CD4-positive, alpha-beta T cell treated with Interleukin-10 for 1 hour (primary cell): ENCODE measurements at regions not wholly inside any gene's neighbourhood (a gene's known extent, or its start where the extent isn't known, plus 50 kb on each side); places are given as distances from the start of the nearest gene placed in this dataset.

ENCODE experiments used
- DNase-seq: peaks from one replicate; pipeline ENCODE4 v3.0.0-alpha.2; 2020

DNA sequence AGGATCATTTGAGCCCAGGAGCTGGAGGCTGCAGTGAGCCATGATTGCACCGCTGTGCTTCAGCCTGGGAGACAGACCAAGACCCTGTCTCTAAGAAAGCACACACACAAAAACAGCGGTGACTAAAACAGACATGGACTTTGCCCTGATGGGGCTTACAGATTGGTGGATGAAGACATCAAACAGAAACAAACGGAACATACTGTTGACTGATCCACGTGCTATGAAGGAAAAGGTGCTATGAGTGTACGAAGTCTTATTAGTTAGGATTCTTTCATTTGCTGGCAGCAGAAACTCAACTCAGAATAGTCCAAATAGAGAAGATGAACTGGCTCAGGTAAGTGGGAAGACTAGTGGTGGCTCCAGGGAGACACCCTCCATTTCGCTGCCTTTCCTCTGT, 309.8 kb upstream of the N4BP1 start:
- no peak for DNase-seq

DNA sequence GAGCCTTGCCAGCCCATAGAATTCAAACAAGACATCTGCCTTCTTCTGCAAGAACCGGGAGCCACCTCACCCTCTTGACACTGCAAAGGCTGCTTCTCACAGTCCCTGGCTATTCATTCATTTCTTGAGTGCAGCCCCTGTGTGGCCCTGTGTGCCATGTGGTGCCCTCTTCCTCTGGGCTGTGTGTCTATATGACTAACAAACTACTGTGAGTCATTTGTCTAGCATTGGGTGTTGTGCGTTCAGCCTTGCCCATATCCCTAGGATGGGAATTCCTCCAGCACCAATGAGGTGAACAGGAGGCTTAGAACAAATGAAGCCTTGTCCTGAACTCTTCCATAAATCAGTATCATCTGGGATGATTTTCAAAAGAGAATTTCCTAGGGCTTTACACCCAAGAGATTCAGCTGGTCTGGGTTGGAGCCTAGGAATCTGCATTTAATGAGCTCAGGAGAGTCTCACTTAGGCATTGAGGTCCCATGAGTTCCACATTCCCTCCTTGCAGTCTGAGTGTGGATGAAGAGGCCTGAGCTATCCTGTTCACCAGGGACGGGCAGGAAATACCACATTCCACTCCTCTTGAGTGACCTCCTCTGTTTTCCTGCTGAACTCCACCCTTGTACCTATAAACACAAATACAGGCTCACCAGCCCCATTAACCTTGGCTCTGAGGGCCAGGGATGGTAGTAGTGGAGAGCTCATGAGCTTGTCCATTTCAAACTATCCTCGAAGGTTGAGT, 308.7 kb upstream of the N4BP1 start:
- no peak for DNase-seq

DNA sequence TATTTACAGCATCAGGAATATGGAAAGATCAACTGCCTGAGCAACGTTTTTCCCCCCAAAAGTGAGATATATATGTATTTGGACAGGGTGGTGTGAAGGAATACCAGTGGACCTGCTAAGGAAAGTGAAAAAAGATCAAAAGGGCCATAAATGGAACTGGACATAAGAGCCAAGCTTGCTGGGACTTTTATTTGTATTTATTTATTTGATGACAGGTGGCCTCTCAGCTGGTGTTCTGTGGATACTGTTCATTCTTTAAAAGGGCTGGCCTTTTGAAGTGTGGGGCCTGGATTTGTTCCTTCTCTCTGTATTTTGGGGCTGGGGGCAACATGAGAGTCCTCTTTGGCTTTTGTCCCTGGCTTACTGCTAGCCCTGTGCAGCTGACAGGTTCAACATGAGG, 306.6 kb upstream of the N4BP1 start:
- no peak for DNase-seq

DNA sequence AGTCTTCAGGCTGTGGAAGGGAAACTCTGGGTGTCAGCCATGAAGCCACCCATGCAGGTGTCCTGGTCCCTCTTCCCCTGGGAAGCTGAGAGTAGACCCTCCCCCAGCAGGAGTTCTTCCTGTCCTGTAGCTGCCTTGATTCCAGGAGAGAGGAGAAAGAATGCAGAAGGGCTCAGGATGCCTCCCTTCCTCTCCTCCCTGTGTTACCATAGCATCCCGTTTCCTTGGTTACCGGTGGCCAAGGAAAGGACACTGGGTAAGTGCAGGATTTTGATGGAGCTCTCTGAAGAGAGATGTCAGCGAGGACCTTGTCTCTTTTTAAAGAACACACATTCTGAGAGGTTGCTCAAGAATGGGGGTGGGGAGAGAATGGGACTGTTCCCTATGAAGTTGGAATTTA, 304.1 kb upstream of the N4BP1 start:
- DNase-seq: no peak

DNA sequence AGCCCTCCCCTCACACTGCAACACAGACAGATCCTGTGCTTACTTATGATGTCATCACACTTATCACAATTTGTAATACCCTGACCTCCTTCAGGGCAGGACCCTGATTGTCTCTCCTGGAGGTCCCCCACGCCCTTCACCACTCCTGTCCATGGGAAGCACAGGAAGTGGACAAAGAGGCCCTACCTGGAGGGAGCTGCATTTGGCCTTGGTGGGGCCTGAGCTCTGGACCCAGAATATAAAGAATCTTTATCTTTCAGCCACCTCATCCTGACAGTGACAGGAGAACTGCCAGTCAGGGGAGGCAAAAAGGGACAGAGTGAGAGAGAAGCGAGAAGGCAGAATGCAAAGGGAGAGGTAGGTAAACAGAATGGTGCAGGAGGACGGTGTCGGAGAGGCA, 303.4 kb upstream of the N4BP1 start:
- no peak for DNase-seq

DNA sequence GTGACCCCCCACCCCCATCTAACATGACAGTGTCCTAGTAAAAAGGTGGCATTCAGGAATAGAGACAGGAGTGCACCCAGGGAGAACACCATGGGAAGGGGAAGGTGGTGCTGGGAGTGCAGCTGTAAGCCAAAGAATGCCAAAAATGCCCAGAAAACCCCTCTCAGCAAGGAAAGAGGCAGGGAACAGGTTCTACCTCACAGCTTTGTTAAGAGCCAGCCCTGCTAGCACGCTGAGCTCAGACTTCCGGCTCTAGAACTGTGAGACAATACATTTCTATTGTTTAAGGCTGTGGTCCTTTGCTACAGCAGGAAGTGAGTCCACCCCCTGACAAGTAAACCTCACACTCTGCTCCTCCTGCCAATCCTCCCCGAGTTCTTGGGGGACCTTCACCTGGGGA, 302.4 kb upstream of the N4BP1 start:
- DNase-seq: no peak

DNA sequence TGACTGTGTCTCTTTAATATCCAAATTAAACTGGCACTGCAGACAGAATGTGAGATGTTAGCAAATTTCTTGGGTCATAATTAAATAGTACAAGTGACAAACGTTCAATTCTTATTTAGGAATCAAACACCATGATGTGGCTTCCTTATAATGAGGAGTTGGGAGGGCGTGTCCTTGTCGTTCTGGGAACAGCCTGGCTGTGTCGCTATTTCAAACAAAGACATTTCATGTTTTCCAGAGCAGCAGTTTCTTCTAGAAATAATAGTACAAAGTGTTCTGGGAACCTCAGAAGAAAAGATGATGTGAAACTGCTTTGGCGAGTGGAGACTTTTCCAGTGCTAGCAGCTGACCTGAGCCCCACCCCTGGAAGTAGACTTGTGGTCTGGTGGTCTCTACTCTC, 301.7 kb upstream of the N4BP1 start:
- no peak for DNase-seq

DNA sequence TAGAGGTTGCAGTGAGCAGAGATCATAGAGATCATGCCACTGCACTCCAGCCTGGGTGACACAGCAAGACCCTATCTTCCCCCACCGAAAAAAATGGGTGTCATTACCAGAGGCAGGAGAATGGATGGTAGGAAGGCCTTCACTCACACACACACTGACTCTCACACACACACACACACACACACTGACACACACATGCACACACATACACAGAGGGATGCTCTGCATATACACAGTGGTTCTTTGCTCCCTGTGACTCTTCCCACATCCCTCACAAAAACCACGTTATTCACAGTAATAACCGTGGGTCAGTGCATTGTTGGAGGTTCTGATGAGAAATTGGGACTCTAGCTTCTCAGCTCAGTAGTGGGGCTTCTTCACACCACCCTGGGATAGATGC, 300.2 kb upstream of the N4BP1 start:
- DNase-seq: no peak

DNA sequence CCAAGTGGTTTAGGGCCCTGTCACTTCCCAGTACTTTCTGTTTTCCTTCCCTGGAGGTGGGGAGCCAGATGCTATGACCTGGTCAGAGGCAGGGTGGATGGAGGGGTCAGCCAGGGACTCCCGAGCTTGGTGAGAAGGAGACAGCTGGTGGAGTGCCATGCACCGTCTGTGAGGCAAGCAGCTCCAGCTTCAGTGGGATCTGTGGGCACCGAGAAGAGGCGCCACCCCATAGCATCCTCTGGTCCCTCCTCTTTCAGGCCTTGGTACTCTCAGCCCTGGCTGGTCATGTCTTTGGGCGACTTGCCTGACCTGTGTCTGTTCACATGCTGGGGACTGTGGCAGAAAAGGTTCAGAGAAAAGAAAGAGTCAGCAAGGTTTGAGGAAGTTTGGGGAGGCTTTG, 299.3 kb upstream of the N4BP1 start:
- DNase-seq: no peak

DNA sequence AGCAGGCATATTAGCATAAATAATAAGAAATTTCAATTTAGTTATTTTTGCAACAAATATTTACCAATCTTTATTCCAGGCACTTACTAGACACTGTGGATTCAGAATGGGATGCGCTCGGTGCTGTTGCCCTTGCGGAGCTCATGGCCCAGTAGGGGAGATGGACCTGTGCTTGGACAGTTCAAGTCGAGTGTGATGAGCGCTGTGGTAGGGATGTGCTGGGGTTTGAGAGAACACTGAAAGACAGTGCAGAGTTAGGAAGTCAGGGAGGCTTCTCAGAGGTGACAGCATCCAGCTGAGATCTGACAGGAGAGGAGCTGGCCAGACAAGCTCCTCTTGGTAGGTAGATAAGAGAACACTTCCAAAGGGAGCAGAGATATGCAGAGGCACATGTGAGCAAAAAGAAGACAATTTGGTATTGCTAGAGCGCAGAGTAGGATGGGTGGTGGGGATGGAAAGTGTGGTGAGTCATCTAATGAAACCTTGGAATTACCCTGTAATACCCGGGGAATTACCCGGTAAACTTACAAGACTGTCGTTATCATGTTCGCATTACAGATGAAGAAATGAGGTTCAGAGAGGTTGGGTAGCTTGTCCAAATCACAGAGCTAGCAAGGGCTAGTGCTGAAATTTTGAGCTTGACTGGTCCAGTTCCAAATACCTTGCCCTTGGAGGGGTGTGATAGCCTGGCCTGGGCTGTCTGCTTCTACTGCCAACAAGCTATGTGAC, 298.1 kb upstream of the N4BP1 start:
- no peak for DNase-seq

DNA sequence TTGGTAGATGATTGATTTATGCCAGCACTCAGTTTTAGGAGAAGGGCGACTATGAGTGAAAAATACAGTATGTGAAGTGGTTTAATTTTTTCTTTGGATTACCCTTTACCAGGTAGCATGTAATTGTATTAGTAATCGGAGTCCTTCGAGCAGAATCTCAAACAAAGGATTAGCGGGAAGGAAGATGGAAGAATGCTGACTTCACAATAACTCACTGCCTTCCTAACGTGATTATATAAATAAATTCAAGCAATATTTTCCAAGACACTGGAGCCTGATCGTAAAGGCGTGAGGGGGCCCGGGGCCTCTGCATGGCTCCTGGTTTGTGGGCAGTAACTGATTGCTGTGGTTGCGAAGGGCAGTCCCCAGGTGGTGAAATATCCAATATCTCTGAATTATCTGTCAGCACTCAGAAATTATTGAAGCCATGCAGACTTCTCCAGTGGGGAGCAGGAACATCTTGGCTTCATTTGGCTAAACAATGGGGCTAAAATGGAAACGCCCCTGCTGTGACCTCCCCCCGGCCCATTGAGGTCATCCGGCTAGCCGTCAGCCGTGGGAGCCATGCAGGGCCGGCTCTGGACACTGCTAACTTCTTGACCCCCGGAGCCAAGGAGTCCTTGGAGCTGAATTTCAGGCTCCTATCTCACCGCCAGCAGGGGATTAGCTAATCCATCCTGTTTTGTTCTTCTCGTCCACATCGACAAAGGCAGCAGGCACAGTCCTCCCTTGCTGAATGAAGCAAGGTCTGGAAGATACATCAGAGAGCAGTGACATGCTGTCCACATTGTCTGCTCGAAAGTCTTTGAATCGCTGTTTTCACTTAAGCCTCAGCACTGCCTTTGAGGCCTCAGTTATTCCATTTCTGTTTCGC, 295.9 kb upstream of the N4BP1 start:
- DNase-seq: no peak

DNA sequence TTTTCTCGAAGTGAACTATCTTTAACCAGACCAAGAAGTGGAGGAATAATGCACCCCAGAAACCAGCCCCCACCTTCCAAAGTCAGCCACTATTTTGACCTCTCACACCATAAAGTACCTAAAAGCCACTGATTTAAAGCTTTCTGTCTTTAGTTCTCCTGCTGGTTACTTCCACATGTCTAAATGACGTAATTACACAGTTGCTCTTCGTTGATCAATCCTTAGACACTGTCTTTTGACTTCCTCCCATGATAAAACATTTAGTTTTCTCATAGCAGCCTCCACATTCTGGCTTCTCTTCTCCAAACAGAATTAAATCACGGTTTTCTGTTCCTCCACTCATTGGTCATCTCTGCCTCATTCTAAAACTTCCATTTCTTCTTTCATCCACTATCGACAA, 294.4 kb upstream of the N4BP1 start:
- no peak for DNase-seq

DNA sequence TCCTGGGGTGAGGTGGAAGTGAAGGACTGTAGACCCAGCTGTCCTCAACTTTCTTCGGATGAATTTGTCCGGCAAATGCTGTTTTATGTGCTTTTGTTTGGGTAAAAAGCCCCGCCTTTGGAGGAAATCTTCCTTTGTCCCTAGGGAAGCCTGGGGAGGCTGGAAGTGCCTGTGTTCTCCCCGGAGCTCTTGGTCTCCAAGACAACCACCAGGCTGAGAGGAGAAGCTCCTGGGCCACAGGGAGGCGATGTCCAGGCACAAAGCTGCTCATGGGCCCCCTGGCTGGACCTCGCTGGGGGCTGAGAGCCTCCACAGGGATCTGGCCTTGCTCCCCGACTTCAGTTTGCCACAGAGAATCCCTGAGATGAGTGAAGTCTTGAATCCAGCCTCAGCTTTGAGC, 293.1 kb upstream of the N4BP1 start:
- no peak for DNase-seq

DNA sequence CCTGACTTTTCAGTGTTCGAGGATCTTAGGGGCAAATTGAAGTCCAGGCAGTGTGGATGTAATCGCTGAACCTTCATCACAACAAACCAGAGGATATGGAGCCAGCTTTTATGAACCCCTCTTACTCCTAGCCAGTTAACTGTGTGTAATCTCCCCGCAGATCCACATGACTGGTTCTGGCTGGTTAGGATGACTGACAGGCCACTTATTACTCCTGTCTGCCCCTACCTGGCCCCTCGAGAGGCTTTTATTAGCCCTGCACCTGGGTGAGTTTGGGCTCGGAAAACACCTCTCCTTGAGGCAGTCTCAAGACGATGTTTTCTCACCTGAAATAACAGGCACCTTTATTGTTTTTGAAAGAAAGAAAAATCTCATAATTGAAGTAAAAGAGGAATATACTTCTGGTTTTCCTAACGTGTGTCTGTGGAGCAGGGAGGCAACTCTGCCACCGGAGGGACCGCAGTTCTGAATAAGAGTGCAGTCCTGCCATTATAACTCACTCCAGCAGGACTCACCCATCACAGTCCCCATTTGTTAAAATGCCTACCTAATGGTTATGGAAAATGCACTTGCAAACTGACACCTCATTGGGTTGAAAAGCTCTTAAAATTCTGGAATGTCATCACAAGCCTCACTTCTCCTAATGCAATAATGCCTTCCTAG, 291.9 kb upstream of the N4BP1 start:
- DNase-seq: no peak

DNA sequence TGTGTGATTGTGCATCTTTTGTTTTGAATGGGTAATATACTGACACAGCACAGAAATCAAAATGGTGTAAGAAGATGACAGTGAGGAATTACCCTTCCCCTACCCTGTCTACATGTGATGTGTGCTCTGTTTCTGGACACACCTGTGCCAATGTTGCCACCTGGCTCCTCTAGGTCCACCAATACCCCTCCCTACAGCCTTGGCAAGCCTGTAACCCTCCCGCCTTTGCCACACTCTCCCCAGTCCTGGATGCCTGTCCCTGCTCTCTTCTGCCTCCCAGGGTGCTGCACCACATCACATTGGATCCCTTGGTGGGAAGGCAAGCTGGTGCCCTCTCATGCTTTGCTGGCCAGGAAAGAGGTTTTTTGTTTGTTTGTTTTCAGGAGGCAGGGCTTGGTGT, 289.5 kb upstream of the N4BP1 start:
- DNase-seq: no peak

DNA sequence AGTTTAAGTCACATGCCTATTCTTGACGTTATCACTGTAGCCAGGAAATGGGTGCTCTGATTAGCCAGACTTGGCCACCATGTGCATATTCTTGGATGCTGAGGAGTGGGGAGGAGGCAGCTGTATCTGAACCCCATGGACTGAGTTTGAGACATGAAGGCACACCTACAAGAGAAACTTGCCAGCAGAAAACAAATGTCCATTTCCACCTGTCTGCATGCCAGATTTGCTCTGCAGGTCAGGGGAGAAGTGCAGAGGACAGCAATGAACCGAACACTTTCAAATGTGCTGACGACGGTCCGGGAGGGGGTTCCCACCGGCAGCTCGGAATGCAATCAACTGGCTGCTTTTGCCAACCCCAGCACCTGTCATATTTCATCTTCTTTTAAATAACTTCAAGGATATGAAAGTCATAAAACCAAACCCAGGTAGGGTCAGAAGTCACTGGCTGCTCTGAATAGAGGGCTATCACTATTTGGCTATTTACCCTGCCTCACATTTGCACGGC, 287.8 kb upstream of the N4BP1 start:
- no peak for DNase-seq

DNA sequence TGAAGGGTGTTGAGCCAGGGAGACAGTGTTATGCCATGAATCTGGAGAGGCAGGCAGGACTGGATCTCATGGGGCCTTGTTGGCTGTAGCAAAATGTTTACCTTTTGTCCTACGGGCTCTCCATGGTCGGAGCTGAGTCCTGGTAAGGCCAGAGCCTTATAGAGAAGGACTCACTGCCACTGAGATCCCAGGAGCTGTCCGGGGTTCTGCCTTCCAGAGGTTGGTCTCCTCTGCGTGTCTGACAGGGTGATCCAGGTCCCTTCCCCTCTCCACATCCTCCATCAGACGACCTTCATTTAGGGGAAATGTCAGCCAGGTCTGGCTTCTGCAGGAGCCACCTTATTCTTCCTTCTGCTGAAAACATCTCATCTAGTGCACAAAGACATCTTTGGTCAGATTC, 285.2 kb upstream of the N4BP1 start:
- DNase-seq: no peak

DNA sequence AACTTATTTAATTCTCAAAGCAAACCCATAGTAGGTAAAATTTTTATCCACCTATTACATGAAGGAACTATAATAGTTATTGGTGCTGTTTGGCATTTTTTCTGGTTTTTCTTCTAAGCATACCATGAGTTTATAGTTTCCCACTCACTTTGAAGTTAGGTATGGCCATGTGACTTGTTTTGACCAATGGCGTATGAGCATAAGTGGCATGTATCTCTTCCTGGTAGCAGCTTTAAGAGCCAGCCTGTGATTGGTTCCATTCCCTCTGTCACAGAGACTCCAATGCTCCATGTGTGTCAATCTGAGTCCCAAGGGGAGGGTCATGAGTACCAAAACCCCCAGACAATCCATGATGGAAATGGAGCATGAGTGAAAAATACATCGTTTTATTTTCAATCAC, 282.9 kb upstream of the N4BP1 start:
- DNase-seq: no peak

DNA sequence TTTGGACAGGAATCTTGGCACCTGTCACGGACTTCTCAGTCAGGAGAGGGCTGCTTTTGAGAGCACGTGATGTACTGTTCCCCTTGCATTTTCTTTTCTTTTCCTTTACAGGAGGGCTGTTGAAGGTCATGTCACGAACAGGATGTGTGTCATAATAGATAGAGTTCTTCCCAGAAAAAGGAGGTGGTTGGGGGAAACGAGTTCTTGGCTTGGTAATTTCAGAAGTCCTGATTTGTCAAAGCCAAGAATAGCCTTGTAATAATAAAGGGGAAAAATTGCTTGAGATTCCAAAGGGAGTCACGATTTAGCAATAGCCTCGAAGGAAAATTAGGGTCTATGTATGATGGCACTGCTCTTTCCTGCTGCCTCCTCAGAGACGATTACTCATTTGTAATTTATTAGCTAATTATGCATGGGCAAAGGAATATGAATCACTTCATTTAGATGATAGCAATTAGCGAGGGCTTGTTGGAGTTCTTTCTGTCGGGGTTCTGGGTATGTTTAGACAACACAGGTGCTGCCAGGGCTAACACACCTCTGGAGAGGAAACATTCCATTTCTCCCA, 277.7 kb upstream of the N4BP1 start:
- no peak for DNase-seq

DNA sequence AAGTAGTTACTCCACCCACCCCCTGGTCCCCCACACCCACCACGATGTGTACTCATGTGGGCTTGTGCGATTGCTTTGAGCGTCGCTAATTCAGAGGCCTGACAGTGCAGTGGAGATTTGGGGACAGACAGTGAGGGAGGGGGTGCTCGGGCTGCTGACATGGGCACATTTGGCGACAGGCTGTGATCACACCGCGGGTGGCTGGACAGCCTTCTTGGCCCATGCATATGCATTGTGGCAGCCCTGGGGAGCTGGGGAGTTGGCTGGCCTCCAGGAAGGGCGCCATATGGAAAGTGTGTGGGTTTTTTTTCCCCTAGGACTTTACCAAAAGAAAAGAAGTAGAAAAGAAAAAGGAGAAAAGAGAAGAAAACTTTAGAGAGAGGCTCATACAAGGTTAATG, 275.5 kb upstream of the N4BP1 start:
- DNase-seq: no peak

DNA sequence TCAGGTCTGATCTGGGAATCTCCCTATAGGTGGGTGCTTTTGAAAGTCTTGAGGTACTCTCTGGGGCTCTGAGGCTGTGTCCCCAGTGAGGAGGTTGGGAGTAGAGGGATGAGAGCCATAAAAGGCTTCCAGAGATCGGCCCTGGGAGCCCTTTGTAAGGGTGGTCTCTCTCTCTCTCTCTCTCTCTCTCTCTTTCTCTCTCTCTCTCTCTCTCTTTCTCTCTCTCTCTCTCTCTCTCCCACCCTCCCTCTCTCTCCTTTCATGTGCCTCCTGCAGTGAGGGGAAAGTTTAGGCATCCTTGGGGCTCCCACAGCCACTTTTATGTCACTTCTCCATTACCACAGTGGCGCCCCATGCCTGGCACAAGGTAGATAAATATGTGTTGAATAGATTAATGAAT, 271.3 kb upstream of the N4BP1 start:
- DNase-seq: no peak

DNA sequence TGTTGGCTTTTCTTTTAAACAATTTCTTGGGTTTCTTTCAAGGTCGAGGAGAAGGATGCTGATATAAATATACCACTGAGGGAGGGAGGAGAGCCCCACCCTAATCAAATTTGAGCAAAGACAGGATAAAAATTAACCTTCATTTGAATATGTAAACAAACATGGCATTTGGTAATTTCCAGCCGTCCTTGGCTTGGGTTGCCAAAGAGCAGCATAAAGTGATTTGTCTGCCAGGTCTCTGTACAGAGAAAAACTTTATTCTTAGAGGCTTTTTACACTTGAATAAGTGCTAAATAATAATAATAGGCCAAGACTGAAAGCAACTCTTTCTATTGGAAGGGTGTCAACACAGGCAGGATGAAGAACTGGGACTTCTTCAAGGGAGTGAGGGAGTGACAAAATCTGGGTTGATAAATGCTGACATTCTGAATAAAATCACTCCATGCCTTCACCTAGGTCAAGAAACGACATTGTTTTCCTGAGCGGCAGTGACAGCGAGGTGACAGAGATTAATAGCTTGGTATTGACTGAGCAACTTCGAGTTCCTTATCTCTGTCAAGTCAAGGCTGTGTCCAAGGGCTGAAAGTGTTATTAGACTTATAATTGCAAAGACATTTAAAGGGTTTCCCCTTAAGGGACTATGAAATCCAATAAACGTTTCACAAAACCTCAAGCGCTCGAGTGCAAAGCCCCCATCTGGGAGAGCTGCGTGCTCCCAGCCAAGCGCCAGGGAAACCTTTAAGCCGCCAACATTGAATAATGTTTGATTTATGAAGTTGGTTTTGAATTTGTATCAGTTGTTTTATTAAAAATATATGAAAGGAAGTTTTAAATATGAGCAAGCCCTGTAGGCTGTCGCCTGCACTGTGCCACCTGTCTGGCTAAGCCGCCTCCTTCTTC, 269.5 kb upstream of the N4BP1 start:
- DNase-seq: no peak
